Mesodermal cell (in vitro differentiated cells): ENCODE measurements at regions not wholly inside any gene's neighbourhood (a gene's known extent, or its start where the extent isn't known, plus 50 kb on each side); places are given as distances from the start of the nearest gene placed in this dataset.

ENCODE experiments used
- H3K27ac ChIP-seq: 2 replicates; pipeline ENCODE4 v1.7.0; 2013; ENCODE audit warnings: mild to moderate bottlenecking, low read depth, low read length, moderate library complexity; ENCODE audit not compliant: severe bottlenecking
- H3K36me3 ChIP-seq: 2 replicates; pipeline ENCODE4 v1.7.1; 2013; ENCODE audit warnings: mild to moderate bottlenecking, low read length, moderate library complexity; ENCODE audit not compliant: control insufficient read depth, insufficient read depth
- H3K4me1 ChIP-seq: one replicate; pipeline ENCODE4 v1.7.1; 2013; ENCODE audit warnings: mild to moderate bottlenecking, low read length; ENCODE audit not compliant: insufficient read depth, control insufficient read depth, poor library complexity, severe bottlenecking
- H3K4me3 ChIP-seq: 2 replicates; pipeline ENCODE4 v1.7.0; 2013; ENCODE audit warnings: low read length, control low read depth, mild to moderate bottlenecking; ENCODE audit not compliant: insufficient read depth, poor library complexity, severe bottlenecking; ENCODE audit errors: extremely low read depth
- H3K9me3 ChIP-seq: 2 replicates; pipeline ENCODE4 v1.7.1; 2013; ENCODE audit warnings: mild to moderate bottlenecking, low read length, moderate library complexity; ENCODE audit not compliant: control insufficient read depth
- WGBS, 2 experiments: methylation state at CpG; one replicate each; pipeline ENCODE4 v1.1.5; 2013; ENCODE audit warnings: missing lambda C conversion rate in 2 of 2; ENCODE audit not compliant: insufficient coverage in 2 of 2; 5-methylcytosine and 5-hydroxymethylcytosine counted together

DNA sequence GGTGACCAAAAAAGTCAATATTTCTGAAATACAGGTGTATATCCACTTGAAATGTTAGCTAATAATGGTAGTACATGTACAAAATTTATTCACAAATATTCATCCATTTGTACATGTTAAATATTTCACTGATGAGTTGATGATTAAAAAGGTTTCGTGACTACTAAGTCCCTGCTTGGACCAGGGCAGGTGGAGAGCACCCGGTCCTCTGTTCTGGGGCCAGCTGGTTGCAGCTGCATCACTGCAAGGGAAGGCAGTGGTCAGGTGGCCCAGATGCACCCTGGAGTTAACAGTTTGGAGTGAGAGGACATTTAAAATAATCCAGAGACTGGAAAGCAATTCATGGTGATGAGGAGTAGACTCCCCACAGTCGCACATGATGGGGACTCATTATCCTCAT is 141.2 kb downstream of the ZBTB18 start:
- 94 to 100% methylated on average over 2 to 3 of the region's 3 CpGs for WGBS, 2 experiments
- H3K9me3 ChIP-seq, result no peaks in the 10 kb centered on the region

GRCh38 chr1:244196571-244197285 is 145.6 kb downstream of the ZBTB18 start:
- no peaks in the 10 kb centered on the region for H3K36me3 ChIP-seq
- H3K27ac ChIP-seq, result no peak overlapping the region
- no peak overlapping the region for H3K4me3 ChIP-seq
- no peaks in the 10 kb centered on the region for H3K4me1 ChIP-seq
- WGBS, 2 experiments, result 94 to 98% methylated on average over 6 of the region's 6 CpGs
- no peaks in the 10 kb centered on the region for H3K9me3 ChIP-seq

More for the DNA sequence above, 141.2 kb downstream of the ZBTB18 start:
- H3K36me3 ChIP-seq, result no peaks in the 10 kb centered on the region
- H3K27ac ChIP-seq, result no peak overlapping the region
- H3K4me3 ChIP-seq, result no peak overlapping the region
- no peaks in the 10 kb centered on the region for H3K4me1 ChIP-seq

DNA sequence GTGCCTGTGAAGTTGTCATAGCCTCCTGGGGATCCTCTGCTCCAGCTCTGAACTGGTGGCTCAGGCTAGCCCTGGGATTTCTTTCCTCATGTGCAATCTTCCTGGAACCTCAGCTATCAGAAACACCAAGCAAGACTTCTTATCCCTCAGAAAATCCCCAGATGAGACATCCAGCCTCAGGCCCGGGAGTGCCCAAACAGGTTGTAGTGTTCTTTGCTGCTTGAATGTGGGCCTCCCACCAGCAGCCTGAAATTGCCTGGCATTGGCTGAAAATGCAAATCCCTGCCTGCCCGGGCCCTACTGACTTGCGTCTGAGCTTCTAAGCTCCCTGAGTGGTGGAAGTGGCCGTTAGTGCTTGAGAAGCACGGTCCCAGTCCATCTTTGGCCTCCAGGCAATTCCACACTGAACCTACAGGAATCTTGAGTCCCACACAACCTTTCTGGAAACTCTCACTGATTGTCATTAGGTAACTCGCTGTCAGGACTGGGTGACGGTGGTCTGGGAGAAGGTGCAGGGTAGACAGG is 146.8 kb downstream of the ZBTB18 start:
- Histone ChIP-seq H3K4me3 (no peak overlapping the region), H3K27ac (no peak overlapping the region), H3K36me3 (no peaks in the 10 kb centered on the region), H3K9me3 (no peaks in the 10 kb centered on the region), H3K4me1 (no peaks in the 10 kb centered on the region)
- WGBS, 2 experiments, result 85 to 94% methylated on average over 4 to 7 of the region's 7 CpGs

DNA sequence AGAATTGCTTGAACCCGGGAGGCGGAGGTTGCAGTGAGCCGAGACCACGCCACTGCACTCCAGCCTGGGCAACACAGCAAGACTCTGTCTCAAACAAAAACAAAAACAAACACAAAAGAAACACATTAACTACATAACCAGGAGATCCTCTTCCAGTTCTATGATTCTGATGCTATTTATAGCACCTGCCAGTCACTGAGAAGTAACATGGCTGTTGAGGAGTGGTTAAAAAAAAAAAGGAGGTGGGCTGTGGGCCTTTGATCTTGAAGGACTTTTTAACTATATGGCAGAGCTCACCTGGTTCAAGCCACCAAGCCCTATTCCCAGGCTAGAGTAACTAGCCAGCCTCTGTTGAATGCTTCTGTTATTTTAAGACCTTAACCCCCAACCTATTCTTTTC is 148.8 kb downstream of the ZBTB18 start:
- no peak overlapping the region for H3K4me3 ChIP-seq
- no peaks in the 10 kb centered on the region for H3K36me3 ChIP-seq
- H3K4me1 ChIP-seq, result no peaks in the 10 kb centered on the region
- no peaks in the 10 kb centered on the region for H3K9me3 ChIP-seq
- H3K27ac ChIP-seq, result no peak overlapping the region
- 97 to 100% methylated on average over 1 to 4 of the region's 4 CpGs for WGBS, 2 experiments

- Histone ChIP-seq H3K4me1 (no peaks in the 10 kb centered on the region), H3K27ac (no peak overlapping the region), H3K9me3 (no peaks in the 10 kb centered on the region), H3K36me3 (no peaks in the 10 kb centered on the region), H3K4me3 (no peak overlapping the region)
- 91 to 93% methylated on average over 8 of the region's 8 CpGs for WGBS, 2 experiments
Measured at GRCh38 chr1:244200596-244200995, 149.5 kb downstream of the ZBTB18 start.

DNA sequence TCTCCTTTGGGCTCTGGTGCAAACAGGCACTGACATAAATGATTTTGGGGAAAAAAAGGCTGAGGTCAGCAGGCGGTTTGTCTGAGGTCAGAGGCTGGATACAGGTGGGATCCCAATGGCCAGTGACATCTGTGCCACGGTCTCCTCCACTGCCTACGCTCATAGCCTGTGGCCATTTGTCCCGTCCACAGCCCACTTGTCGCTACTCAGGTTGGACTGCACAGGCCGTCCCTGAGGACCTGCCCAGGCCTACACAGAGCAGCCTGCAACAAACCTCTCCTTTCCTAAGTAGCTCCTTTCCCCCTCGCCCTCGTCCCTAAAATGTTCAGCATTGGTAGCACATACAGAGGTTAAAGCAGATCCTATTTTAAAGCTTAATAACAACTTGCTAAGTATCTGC is 150.7 kb downstream of the ZBTB18 start:
- Histone ChIP-seq H3K36me3 (no peaks in the 10 kb centered on the region), H3K4me3 (no peak overlapping the region), H3K9me3 (no peaks in the 10 kb centered on the region), H3K27ac (no peak overlapping the region), H3K4me1 (no peaks in the 10 kb centered on the region)
- 90 to 93% methylated on average over 6 of the region's 8 CpGs for WGBS, 2 experiments

GRCh38 chr1:244204004-244204403 is 152.9 kb downstream of the ZBTB18 start:
- 94 to 96% methylated on average over 8 to 9 of the region's 9 CpGs for WGBS, 2 experiments
- Histone ChIP-seq H3K4me1 (no peaks in the 10 kb centered on the region), H3K27ac (no peak overlapping the region), H3K4me3 (no peak overlapping the region), H3K36me3 (no peaks in the 10 kb centered on the region), H3K9me3 (no peaks in the 10 kb centered on the region)

DNA sequence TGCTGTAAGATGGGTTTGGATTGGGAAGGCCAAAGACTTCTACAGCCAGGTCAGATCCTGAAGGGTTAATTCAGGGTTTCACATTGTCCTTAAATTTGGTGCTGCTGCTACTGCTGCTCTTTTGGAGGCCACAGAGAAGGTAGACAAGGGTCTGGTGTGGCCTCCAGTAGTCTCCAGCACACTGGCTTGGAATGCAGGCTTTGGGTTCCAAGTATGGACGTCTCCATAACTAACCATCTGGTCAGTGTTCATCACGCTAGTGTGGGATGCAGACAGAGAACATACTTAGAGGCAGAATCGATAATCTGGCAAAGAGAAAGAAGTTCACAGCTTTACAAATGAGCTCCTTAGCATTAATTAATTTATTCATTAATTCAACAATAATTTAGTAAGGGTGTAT is 154.1 kb downstream of the ZBTB18 start:
- H3K4me1 ChIP-seq, result no peaks in the 10 kb centered on the region
- H3K36me3 ChIP-seq, result no peaks in the 10 kb centered on the region
- H3K9me3 ChIP-seq, result no peaks in the 10 kb centered on the region
- H3K27ac ChIP-seq, result no peak overlapping the region
- WGBS, 2 experiments, result no CpG with 5 or more reads among the region's 3 CpGs
- H3K4me3 ChIP-seq, result no peak overlapping the region

DNA sequence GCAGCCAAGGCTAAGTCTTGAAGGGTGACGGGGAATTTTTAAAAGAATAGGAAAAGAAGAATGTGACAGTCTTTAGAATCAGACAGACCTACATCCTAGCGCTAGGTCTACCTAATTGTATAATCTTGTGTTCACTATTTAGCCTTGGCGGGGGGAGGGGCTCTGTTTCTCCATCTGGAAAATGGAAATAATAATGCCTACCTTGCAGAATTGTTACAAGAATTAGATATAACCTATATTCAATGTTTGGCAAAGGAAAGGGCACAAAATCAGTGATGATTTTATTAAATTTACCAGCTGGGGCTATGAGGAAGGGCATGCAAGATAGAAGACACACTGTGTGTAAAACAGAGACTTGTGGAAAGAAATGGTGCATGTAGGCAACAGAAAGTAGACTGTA is 154.8 kb downstream of the ZBTB18 start:
- no peaks in the 10 kb centered on the region for H3K36me3 ChIP-seq
- H3K4me1 ChIP-seq, result no peaks in the 10 kb centered on the region
- WGBS, 2 experiments, result 90 to 100% methylated on average over 1 to 2 of the region's 3 CpGs
- no peak overlapping the region for H3K4me3 ChIP-seq
- H3K9me3 ChIP-seq, result no peaks in the 10 kb centered on the region
- H3K27ac ChIP-seq, result no peak overlapping the region

DNA sequence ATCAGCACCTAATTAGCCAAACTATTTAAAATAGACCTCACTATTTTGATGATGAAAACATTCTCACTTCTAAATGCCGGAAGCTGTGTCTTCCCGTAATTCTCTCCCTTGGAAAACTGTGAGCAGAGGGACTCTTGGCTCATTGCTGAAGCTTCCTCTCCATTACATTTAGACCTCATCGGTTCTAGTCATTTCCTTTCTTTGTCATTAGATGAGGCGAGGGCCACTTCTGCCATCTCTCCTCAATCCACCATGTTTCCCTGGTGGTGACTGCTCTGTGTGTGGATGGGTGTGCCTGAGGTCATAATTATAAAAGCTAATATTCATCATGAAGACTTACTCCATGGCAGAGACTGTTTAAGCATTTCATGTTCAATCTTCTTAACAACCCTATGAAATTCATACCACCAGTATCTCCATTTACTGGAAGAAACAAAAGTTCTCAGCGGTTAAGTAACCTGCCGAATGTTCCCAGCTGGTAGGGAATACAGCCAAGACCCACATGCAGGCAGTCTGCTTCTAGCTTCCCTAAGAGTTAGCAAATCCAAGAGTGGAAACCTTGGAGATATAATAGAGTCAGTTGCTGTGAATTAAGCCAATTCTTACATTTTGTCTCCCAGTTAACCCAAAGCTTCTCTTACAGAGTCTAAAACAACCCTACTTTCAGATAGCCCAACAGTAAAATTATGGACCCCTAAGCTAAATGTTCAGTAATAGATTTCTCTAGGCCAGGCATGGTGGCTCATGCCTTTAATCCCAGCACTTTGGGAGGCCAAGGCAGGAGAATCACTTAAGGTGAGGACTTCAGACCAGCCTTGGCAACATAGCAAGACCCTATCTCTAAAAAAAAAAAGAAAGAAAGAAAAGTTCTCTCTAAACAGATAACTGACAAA is 156.2 kb downstream of the ZBTB18 start:
- H3K36me3 ChIP-seq, result no peaks in the 10 kb centered on the region
- H3K4me3 ChIP-seq, result no peak overlapping the region
- no peaks in the 10 kb centered on the region for H3K4me1 ChIP-seq
- H3K27ac ChIP-seq, result no peak overlapping the region
- 92 to 93% methylated on average over 4 to 5 of the region's 6 CpGs for WGBS, 2 experiments
- H3K9me3 ChIP-seq, result no peaks in the 10 kb centered on the region

- Histone ChIP-seq H3K27ac (no peak overlapping the region), H3K9me3 (no peaks in the 10 kb centered on the region), H3K4me3 (no peak overlapping the region), H3K4me1 (no peaks in the 10 kb centered on the region), H3K36me3 (no peaks in the 10 kb centered on the region)
- 100% methylated on average over 2 of the region's 2 CpGs; no CpG with 5 or more reads in 1 of the 2 experiments for WGBS, 2 experiments
Measured at GRCh38 chr1:244207935-244208244, 156.8 kb downstream of the ZBTB18 start.
